WI38 (cell line): ENCODE measurements at regions not wholly inside any gene's neighbourhood (a gene's known extent, or its start where the extent isn't known, plus 50 kb on each side); places are given as distances from the start of the nearest gene placed in this dataset.

Experiments
- H3K4me3 ChIP-seq: 2 replicates; pipeline ENCODE4 v1.5.1; 2011; ENCODE audit warnings: low read depth, mild to moderate bottlenecking, control low read depth, low read length
- CTCF ChIP-seq: IDR thresholded peaks from 2 replicates; pipeline ENCODE4 v1.5.1; 2012; ENCODE audit warnings: low read depth, mild to moderate bottlenecking, control low read depth, low read length

GRCh38 chr22:27578937-27579617 is 222.5 kb downstream of the MN1 start:
- no peak overlapping the region for H3K4me3 ChIP-seq
- no peak for TF ChIP-seq CTCF

- no peak for TF ChIP-seq CTCF
- H3K4me3 ChIP-seq = no peak overlapping the region
Observed at GRCh38 chr22:27580311-27580897, 221.2 kb downstream of the MN1 start.

GRCh38 chr22:27581236-27581635 is 220.3 kb downstream of the MN1 start:
- H3K4me3 ChIP-seq = no peak overlapping the region
- TF ChIP-seq CTCF = no peak

GRCh38 chr22:27581688-27582087 is 219.9 kb downstream of the MN1 start:
- TF ChIP-seq CTCF = no peak
- no peak overlapping the region for H3K4me3 ChIP-seq

GRCh38 chr22:27583856-27584255 is 217.7 kb downstream of the MN1 start:
- no peak overlapping the region for H3K4me3 ChIP-seq
- no peak for TF ChIP-seq CTCF

GRCh38 chr22:27585141-27585540 is 216.4 kb downstream of the MN1 start:
- H3K4me3 ChIP-seq = no peak overlapping the region
- no peak for TF ChIP-seq CTCF

GRCh38 chr22:27588268-27588667 is 213.3 kb downstream of the MN1 start:
- no peak for TF ChIP-seq CTCF

More at GRCh38 chr22:27588268-27588667, 213.3 kb downstream of the MN1 start:
- no peak overlapping the region for H3K4me3 ChIP-seq
